Skeletal muscle tissue (tissue), 3 donors: ENCODE measurements at regions not wholly inside any gene's neighbourhood (a gene's known extent, or its start where the extent isn't known, plus 50 kb on each side); places are given as distances from the start of the nearest gene placed in this dataset.

ENCODE experiments used
- H3K27ac ChIP-seq: one replicate; pipeline ENCODE4 v1.7.0; 2013; ENCODE audit warnings: mild to moderate bottlenecking, low read depth, low read length, inconsistent platforms
- H3K27me3 ChIP-seq, 3 donors: one replicate each; pipeline ENCODE4 v1.7.0; 2013; ENCODE audit warnings: low read length in 3 of 3; ENCODE audit not compliant: control insufficient read depth in 3 of 3, insufficient read depth in 3 of 3
- H3K36me3 ChIP-seq, 3 donors: one replicate each; pipeline ENCODE4 v1.7.0; 2013; ENCODE audit warnings: low read length in 3 of 3; ENCODE audit not compliant: control insufficient read depth in 3 of 3, insufficient read depth in 3 of 3
- H3K4me1 ChIP-seq, 3 donors: one replicate each; pipeline ENCODE4 v1.7.0; 2013; ENCODE audit warnings: low read length in 3 of 3, mild to moderate bottlenecking in 3 of 3; ENCODE audit not compliant: control insufficient read depth in 3 of 3, insufficient read depth in 3 of 3
- H3K4me3 ChIP-seq, 3 donors: one replicate each; pipeline ENCODE4 v1.7.0; 2013; ENCODE audit warnings: low read length in 3 of 3
- H3K9ac ChIP-seq, 3 donors: one replicate each; pipeline ENCODE4 v1.7.0; 2013; ENCODE audit warnings: low read length in 3 of 3, mild to moderate bottlenecking in 3 of 3, moderate library complexity in 2 of 3, low read depth in 1 of 3
- H3K9me3 ChIP-seq, 3 donors: one replicate each; pipeline ENCODE4 v1.7.0; 2013; ENCODE audit warnings: low read length in 3 of 3; ENCODE audit not compliant: control insufficient read depth in 3 of 3
- donor health status: Osteomylitis.

DNA sequence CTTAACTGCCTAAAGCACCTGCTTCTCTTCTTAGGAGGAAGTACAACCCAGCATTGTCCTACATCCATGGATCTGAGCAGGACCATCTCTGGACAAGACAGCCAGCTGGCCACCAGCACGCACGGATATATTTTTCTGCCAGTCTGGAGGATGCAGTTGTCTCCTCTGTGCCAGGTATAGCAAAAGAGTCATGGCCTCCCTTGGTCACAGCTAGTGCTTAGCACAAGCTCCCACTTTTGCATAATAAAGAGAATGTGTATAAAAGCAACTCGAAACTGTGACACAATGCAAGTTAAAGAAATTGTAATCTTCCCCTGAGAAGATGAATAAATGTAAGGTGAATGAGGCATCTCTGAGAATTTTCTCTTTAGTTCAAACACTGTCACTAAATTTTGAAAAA is 267.8 kb upstream of the MANEA start:
- Histone ChIP-seq H3K27ac (no peak overlapping the region), H3K4me3 (no peak overlapping the region), H3K27me3 (no peaks in the 10 kb centered on the region), H3K36me3 (no peaks in the 10 kb centered on the region), H3K9ac (no peak overlapping the region), H3K4me1 (no peaks in the 10 kb centered on the region), H3K9me3 (no peaks in the 10 kb centered on the region)

DNA sequence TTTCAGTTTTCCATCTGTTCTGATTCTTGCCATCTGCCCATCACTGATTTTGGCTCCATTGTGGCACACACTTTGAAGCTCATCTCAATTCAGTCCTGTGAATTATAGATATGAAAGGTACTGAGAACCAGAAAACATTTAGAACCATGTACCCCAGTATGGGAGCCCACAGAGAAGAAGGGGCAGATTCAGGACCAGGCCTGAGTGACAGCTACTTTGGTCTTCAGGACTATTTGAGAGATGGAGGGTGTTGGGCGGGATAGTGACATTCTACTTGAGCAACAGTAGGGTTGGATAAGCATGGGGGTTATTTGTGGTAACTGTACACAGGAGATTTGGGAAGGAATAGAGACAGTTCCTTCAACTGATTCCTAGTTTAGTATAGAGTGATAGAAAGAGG is 259.2 kb upstream of the MANEA start:
- Histone ChIP-seq H3K9ac (no peak overlapping the region), H3K27ac (no peak overlapping the region), H3K9me3 (no peaks in the 10 kb centered on the region), H3K4me3 (no peak overlapping the region), H3K4me1 (no peaks in the 10 kb centered on the region), H3K36me3 (no peaks in the 10 kb centered on the region), H3K27me3 (no peaks in the 10 kb centered on the region)

DNA sequence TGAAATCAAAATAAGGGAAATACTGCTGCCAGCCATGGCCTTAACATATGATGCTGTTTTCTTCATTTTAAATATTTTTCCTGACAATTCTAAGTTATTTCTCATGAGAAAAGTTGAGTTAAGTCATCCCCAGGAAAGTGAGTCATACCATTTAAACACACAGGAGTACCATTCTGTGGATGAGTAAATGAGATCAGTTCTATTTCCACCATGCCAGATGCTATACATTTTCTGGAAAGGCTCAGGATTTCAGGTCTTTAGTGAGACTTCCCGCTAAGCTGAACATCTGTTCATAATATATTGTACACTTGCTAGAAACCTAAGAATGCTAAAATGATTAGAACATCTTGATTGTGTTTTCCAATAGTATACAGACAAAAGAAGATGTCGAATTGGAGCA is 256.2 kb upstream of the MANEA start:
- H3K27ac ChIP-seq, result no peak overlapping the region

DNA sequence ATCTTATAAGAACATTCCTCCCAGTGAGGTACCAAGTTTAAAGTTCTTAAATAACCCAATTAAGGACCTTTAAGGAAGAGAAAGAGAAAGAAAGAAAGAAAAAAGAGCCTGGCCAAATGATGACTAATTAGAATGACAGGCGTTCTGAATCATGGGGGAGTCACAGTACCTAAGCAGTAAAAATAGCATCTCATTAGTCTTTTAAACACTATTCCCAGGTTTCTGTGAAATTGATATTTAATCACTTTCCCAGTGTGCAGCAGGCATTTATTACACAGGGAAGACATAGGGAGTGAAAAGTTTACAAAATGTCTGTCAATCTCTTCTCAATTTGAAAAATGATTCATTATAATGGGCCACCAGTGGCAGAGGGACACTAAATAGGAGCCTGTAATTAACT is 251.4 kb upstream of the MANEA start:
- H3K9me3 ChIP-seq, result no peaks in the 10 kb centered on the region
- no peak overlapping the region for H3K27ac ChIP-seq
- H3K4me3 ChIP-seq, result no peak overlapping the region
- no peaks in the 10 kb centered on the region for H3K36me3 ChIP-seq
- H3K27me3 ChIP-seq, result no peaks in the 10 kb centered on the region
- no peaks in the 10 kb centered on the region for H3K4me1 ChIP-seq
- no peak overlapping the region for H3K9ac ChIP-seq

More for the DNA sequence above, 256.2 kb upstream of the MANEA start:
- Histone ChIP-seq H3K9ac (no peak overlapping the region), H3K9me3 (no peaks in the 10 kb centered on the region), H3K27me3 (no peaks in the 10 kb centered on the region), H3K36me3 (no peaks in the 10 kb centered on the region), H3K4me1 (no peaks in the 10 kb centered on the region), H3K4me3 (no peak overlapping the region)

DNA sequence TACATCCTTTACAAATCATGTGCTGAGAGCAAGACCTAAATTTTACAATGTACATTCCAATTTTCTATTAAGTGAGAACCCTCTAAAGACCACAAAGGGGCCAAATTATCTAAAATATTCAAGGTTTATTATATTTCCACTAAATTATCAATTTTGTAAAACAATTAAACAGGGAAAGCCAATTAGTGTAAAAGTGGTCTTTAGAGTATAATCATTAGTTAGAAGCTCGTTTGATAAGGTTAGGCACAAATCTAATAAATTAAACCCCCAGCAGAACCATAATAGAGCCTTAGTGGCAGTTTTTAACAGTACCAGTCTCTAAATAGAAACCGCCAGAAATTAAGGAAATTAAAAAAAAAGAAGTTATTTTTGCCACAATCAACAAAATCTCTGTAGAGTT is 249.1 kb upstream of the MANEA start:
- no peaks in the 10 kb centered on the region for H3K27me3 ChIP-seq
- no peak overlapping the region for H3K4me3 ChIP-seq
- H3K9ac ChIP-seq, result no peak overlapping the region
- no peaks in the 10 kb centered on the region for H3K36me3 ChIP-seq
- no peaks in the 10 kb centered on the region for H3K4me1 ChIP-seq
- H3K27ac ChIP-seq, result no peak overlapping the region
- H3K9me3 ChIP-seq, result no peaks in the 10 kb centered on the region

DNA sequence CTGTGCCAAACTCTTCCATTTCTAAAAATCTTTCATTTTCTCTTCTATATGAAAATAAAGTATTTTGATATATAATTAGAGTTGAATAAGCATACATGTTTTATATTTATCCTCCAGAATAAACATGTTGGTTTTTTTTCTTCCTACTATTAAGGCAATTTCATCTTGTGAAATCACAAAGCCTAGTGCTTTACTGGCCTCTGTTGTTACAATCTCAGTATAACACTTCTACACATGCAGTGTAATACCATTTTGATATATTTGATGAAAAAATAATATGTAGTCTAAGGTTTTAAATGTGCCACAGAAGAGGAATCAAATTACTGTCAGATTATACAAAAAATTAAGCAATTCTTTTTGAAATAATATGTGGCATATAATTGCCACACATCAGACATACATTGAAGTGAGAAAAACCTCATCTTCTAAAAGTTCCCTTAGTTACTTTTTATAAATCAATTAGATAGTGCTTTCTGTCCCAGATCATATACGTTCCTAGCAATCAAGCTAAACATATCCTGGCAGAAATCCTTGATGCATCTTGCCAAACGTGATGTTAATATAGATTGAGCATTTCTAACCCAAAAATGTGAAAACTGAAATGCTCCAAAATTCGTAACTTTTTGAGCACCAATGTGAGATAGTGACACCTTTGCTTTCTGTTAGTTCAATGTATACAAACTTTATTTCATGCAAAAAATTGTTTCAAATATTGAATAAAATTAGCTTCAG is 225.1 kb upstream of the MANEA start:
- no peaks in the 10 kb centered on the region for H3K9me3 ChIP-seq
- no peaks in the 10 kb centered on the region for H3K36me3 ChIP-seq
- no peak overlapping the region for H3K9ac ChIP-seq
- no peak overlapping the region for H3K4me3 ChIP-seq
- no peaks in the 10 kb centered on the region for H3K27me3 ChIP-seq
- no peak overlapping the region for H3K27ac ChIP-seq
- H3K4me1 ChIP-seq, result no peaks in the 10 kb centered on the region

DNA sequence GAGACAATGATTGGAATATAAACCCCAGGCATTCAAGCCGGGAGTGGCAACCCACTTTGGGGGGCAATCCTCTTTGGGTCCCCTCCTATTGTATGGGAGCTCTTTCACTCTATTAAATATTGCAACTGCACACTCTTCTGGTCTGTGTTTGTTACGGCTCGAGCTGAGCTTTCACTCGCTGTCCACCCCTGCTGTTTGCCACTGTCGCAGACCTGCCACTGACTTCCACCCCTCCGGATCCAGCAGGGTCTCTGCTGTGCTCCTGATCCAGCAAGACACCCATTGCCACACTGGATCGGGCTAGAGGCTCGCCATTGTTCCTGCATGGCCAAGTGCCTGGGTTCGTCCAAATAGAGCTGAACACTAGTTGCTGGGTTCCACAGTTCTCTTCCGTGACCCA is 222.8 kb upstream of the MANEA start:
- Histone ChIP-seq H3K36me3 (no peaks in the 10 kb centered on the region), H3K9ac (no peak overlapping the region), H3K4me1 (no peaks in the 10 kb centered on the region), H3K4me3 (no peak overlapping the region), H3K27ac (no peak overlapping the region), H3K9me3 (no peaks in the 10 kb centered on the region), H3K27me3 (no peaks in the 10 kb centered on the region)

DNA sequence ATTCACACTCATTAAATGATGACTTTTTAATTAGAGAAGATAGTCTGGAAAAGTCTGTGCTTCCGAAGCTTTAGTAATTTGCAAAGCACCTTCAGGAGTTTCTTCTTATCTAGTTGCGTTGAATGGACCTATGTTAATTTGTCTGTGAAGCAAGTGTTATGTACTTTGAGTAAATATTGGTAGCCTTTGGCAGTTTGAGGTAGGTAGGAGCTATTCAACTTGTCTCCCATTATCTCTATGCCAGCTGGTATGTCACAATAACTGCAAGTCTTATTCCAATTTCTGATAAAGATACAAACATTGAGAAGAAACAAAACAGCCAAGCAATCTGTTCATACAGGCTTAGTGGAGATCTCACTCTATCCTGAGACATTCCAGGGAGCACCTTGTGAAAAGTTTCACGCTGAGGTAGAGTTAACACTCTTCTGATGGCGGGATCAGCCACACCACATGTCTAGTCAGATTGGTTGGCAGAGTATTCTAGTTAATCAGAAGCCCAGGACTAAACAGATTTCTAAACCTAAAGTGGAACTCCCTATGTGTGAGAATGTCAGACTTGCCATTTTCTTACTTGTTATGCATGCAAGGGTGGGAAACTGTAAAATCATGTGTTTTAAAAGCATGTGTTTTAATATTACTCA is 219.8 kb upstream of the MANEA start:
- no peaks in the 10 kb centered on the region for H3K4me1 ChIP-seq
- H3K27ac ChIP-seq, result no peak overlapping the region
- H3K9me3 ChIP-seq, result no peaks in the 10 kb centered on the region
- no peaks in the 10 kb centered on the region for H3K27me3 ChIP-seq
- no peaks in the 10 kb centered on the region for H3K36me3 ChIP-seq
- H3K9ac ChIP-seq, result no peak overlapping the region
- no peak overlapping the region for H3K4me3 ChIP-seq

DNA sequence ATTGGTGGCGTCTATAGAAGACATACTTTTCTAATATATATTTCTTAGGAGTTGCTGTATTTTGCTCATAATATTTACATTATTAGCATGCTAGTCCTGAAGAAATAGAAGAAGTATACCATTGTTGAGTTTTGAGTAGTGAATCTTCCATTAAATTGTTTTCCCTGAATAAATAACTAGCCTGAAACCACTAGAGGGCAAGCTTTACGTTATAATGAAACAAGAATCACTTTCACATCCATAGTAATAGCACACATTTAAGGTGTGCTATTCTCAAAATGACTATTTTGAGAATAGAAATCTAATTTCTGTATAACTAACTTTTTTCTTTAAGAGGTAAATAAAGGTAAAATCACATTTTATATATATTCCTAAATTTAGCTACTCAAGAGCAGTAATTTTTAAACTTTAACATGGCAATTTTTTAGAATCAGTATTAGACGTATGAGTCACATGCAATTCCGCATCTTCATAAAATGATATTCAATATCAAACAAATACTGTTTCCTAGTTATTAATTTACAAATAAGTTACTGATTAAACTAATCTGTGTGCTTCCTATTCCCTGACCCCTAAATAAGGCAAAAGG is 213.2 kb upstream of the MANEA start:
- no peaks in the 10 kb centered on the region for H3K9me3 ChIP-seq
- H3K27ac ChIP-seq, result no peak overlapping the region
- no peak overlapping the region for H3K9ac ChIP-seq
- H3K27me3 ChIP-seq, result no peaks in the 10 kb centered on the region
- H3K4me3 ChIP-seq, result no peak overlapping the region
- H3K36me3 ChIP-seq, result no peaks in the 10 kb centered on the region
- H3K4me1 ChIP-seq, result no peaks in the 10 kb centered on the region

DNA sequence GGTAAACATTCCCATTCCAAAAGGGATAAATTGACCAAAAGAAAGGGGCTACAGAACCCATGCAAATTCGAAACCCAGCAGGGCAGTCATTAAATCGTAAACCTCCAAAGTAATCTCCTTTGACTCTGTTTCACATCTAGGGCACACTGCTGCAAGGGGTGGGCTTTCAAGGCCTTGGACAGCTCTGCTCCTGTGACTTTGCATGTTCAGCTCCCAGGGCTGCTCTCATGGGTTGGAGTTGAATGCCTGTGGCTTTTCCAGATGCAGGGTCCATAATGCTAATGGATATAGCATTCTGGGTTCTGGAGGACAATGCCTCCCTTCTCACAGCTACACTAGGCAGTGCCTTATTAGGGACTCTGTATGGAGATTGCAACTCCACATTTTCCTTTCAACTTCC is 211.9 kb upstream of the MANEA start:
- no peaks in the 10 kb centered on the region for H3K36me3 ChIP-seq
- no peak overlapping the region for H3K27ac ChIP-seq
- no peak overlapping the region for H3K9ac ChIP-seq
- H3K27me3 ChIP-seq, result no peaks in the 10 kb centered on the region
- no peaks in the 10 kb centered on the region for H3K4me1 ChIP-seq
- no peaks in the 10 kb centered on the region for H3K9me3 ChIP-seq
- H3K4me3 ChIP-seq, result no peak overlapping the region
